ENCODE measurements at regions not wholly inside any gene's neighbourhood (a gene's known extent, or its start where the extent isn't known, plus 50 kb on each side); places are given as distances from the start of the nearest gene placed in this dataset.

GRCh38 chr9:115733318-115734110 is 420.1 kb upstream of the PAPPA start:
- DNase-seq (ENCODE audit: low read depth) = no peak

GRCh38 chr9:115739096-115739875 is 414.3 kb upstream of the PAPPA start:
- no peak for DNase-seq (ENCODE audit: low read depth)

DNA sequence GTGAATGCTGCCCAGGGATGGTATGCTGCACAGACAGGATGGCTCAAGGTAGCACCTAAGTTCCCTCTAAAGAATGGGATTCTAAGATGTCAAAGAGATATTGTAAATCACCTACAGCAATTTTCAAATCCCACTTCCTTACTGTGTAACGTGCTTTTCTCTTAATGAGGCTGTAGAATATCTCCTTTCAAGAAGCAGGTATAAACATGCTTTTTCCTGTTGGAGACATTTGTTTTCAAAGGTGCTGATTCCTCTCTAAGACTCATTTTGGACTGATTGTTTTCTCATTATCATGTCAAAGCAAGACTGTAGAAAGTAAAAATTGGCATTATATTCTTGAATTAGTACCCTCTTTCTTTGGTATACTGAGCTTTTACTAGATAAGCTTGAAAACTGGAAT is 412.6 kb upstream of the PAPPA start:
- DNase-seq (ENCODE audit: low read depth) = no peak

DNA sequence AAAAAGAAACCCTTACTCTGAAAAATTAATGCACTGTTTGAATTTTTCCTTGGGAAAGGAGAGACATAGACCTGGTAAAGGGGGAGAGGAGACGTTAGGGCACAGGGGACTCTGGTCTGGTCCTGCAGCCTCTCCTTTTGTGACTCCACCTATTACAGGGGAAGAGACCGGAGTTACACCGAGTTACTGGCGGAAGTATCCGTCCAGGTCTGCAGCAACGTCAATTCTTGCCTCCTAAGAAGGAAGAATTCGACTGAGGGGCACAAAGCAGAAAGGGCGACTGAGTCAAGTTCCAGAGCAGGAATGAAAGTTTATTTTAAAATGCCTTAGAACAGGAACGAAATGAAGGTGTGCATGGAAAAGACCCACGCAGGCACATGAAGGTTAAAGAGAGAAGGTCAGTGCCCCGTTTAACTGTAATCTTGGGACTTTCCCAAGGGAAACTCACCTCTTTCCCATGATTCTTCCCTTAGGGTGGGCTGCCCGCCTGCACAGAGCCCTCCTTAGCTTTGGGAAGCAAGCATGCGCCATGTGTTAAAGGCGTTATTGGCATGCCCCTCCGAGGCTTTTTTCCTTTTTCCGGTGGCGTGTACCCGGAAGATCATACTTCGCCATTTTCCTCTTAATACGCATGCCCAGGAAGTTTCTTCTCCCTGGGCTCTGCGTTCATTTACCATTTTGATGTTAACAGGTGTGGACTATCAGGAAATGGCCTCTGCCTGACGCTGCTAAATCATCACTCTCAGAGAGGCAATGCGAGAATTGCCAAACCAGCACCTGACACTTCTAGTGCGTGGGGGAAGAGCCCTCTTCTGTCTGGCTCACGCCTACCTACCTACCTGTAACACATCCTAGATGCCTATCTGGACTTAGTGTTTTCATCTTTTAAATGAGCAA is 409.6 kb upstream of the PAPPA start:
- no peak for DNase-seq (ENCODE audit: low read depth)

- DNase-seq (ENCODE audit: low read depth) = no peak
Observed at GRCh38 chr9:115746496-115746895, 407.1 kb upstream of the PAPPA start.

- DNase-seq (ENCODE audit: low read depth) = no peak
Observed at GRCh38 chr9:115747731-115748130, 405.9 kb upstream of the PAPPA start.

DNA sequence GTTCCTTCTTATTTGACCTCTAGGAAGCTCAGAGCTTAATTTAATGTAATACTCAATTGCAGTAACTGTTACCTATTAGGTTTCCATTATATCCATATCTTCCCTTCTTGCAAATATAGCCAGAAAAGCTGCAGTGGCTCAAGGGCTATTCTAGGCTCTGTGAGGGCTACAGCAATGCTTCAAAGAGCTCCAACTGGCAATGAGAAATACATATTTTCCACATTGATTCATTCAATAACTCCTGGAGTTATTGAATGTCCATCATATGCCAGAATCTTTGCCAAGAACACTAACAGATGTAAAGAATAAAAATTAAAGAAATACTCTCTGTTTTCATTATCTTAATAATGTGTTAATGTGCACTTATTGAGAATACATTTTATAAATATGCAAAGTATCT is 396.9 kb upstream of the PAPPA start:
- DNase-seq (ENCODE audit: low read depth) = no peak

- DNase-seq (ENCODE audit: low read depth) = no peak
Observed at GRCh38 chr9:115757461-115757860, 396.1 kb upstream of the PAPPA start.

DNA sequence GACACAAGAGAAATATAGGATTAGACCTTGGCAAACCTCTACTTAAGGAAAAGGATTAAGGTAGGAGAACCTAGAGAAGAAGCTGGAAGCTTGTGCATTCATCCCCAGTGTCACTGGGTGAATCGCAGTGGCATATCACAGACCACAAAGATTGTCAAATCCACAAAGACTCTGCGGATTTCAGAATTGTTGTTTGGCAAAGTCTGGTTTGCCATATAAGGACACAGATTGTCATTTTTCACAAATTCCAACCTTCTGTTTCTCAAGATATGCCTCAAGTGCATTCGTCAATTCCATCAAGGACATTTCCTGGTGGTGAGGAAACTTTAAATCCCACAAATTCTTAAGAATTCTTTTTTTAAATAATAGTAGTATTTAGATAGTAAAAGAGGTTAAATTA is 395.1 kb upstream of the PAPPA start:
- DNase-seq (ENCODE audit: low read depth) = no peak

- DNase-seq (ENCODE audit: low read depth) = no peak
Observed at GRCh38 chr9:115759426-115759825, 394.2 kb upstream of the PAPPA start.

DNA sequence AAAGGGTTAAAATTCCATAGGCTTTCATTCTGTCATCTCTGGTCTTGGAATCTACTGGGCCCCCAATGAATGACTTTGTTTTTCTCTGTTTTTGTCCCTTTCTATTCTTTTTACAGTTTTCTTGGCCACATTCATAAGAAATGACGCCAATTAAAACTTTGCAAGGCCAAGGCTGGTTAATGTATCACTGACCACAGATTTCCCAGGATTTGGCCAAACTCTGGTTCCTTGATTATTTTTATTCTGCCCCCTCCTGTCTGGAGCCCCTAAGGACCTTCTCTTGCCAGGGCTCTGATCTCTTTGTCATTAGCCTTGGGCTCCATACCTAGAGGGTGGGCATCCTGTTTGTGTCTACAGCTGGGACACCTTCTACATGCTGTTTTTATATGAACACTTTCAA is 388.9 kb upstream of the PAPPA start:
- DNase-seq (ENCODE audit: low read depth) = no peak

GRCh38 chr9:115765060-115765459 is 388.5 kb upstream of the PAPPA start:
- no peak for DNase-seq (ENCODE audit: low read depth)

DNA sequence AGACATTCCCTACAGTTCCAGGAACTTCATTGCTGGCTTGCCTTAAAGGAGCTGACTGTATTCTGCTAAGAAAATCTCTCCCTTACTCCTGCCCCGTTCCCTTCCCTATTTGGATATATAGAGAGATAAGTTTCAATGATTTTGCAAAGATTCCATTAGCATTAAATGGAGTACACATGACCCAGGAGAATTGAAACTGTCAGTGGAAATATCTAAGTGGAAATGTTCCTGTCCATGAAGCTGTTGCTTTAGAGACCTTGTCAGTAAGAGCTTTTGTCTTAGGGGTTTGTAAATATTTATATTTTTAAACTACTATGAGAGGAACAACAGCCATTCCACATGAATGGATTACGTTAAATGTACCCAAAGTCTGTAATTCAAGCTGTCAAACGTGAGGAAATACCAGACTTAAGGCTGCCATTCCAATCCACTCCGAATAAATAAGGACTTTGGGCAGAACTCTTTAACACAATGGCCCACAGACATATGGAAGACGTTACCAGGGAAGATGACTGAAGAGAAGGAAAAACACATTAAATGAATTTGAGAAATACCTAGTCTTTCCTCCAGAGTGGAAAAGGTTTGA is 387.1 kb upstream of the PAPPA start:
- no peak for DNase-seq (ENCODE audit: low read depth)

GRCh38 chr9:115770521-115770920 is 383.1 kb upstream of the PAPPA start:
- DNase-seq (ENCODE audit: low read depth) = no peak

- no peak for DNase-seq (ENCODE audit: low read depth)
Observed at GRCh38 chr9:115775659-115776058, 377.9 kb upstream of the PAPPA start.

DNA sequence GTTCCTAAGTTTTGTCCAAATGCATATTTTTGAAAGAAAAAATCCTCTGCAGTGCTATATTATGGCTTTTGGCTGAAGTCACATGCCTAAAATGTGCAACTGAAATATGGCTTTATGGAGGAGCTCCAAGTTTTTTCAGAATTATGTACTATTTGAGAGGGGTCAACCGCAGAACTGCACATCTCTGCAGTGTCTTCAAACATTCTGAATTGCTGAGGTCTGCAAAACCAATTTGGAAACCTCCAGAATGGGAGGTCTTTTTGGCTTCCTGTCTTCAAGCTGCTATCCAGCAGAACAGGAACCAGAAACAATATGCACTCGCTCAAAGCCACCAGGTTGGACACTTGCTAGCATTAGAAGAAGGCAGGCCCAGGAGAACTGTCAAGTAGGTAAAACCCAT is 376.0 kb upstream of the PAPPA start:
- no peak for DNase-seq (ENCODE audit: low read depth)

DNA sequence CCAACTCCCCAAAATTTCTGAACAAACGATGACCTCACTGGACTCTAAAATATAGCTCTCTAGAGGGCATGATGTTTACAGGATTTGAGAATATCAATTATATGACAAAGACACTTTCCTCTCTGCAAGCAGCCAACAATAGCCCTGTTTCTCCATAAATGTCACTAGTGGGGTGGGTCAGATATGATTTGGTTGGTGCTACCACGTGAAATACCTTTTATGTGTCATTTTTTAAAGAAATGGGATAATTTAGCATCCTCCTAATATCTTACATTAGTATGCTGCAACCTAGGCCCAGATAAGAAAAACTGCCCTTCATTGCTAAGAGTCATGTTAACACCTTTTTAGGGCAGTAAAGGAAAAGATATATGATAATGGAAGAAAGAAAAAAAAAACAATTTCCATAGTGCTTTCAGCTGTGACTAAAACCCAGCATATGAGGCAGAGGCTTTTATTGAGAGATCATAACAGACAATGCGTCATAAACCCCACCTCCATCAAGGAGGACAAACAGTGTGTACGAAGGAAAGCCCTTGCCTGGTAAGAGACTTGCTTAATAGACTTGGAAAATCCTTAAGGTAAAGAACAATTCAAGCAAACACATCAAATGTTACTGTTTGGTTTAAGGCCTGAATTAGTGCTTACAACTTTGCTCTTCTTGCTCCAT is 372.4 kb upstream of the PAPPA start:
- no peak for DNase-seq (ENCODE audit: low read depth)

DNA sequence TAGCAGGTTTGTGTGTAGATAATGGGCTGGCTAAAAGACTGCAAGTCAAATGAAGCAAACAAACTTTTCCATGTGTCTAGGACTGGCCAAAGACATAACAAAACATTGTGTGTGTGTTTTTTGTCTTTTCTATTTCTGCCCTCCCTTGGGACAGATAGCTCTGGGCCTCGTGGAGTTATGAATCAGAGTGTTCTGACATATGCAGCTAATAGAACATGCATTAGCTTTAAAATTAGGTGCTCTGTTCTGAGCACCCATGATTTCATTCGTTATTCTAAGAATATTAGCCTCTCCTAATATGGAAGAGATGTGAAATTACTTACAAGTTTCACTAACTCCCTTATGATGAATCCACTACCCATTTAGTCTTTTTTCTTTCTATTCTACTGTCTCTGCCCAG is 367.3 kb upstream of the PAPPA start:
- no peak for DNase-seq (ENCODE audit: low read depth)

- DNase-seq (ENCODE audit: low read depth) = no peak
Observed at GRCh38 chr9:115790520-115790919, 363.1 kb upstream of the PAPPA start.

GRCh38 chr9:115794921-115795475 is 358.6 kb upstream of the PAPPA start:
- DNase-seq (ENCODE audit: low read depth) = no peak

- no peak for DNase-seq (ENCODE audit: low read depth)
Observed at GRCh38 chr9:115799734-115800133, 353.9 kb upstream of the PAPPA start.
